GM12878 (cell line): ENCODE measurements at regions not wholly inside any gene's neighbourhood (a gene's known extent, or its start where the extent isn't known, plus 50 kb on each side); places are given as distances from the start of the nearest gene placed in this dataset.

Experiments used
- ATAC-seq: fragments of 200-7000 bp; cut with Tn5 transposase; 3 replicates; pipeline ENCODE4 v1.9.1; 2020; ENCODE audit warnings: mild to moderate bottlenecking, moderate library complexity
- BruUV-seq: library from RNA; stranded (reverse); fragments of 400-500 nt; replicated peaks from 2 replicates; lab custom pipeline; 2021; lab: Mats Ljungman, UMichigan
- CTCF ChIA-PET: fragments of 300-600 bp; sonication (Branson Sonifier 250); formaldehyde crosslinking; extraction: SDS; loops from one replicate; lab custom pipeline; 2021; ENCODE audit warnings: inconsistent platforms; lab: Yijun Ruan, JAX
- POLR2A ChIA-PET: fragments of 350-600 bp; formaldehyde crosslinking; extraction: SDS; loops from one replicate; lab custom pipeline; 2021; ENCODE audit warnings: inconsistent platforms; lab: Charles Lee
- RAD21 ChIA-PET: fragments of 300-600 bp; sonication (Branson Sonifier 250); formaldehyde crosslinking; loops from one replicate; lab custom pipeline; 2023; ENCODE audit warnings: antibody characterized with exemption; ENCODE audit not compliant: unreplicated experiment; lab: Charles Lee
- SMC1A ChIA-PET: fragments of 300-600 bp; sonication (Branson Sonifier 250); formaldehyde crosslinking; loops from one replicate; lab custom pipeline; 2023; ENCODE audit not compliant: unreplicated experiment, uncharacterized antibody; lab: Charles Lee
- DNase-seq: peaks from one replicate; pipeline ENCODE4 v3.0.0-alpha.2; 2011; ENCODE audit warnings: low read depth, low spot score
- FAIRE-seq: peaks from 3 replicates; lab custom pipeline; 2011; peaks lifted over from hg19 to GRCh38; lab: Jason Lieb, UNC
- H2AFZ ChIP-seq: 2 replicates; pipeline ENCODE4 v1.6.0; 2011; ENCODE audit warnings: low read depth, low read length, control low read depth; ENCODE audit not compliant: control insufficient read depth
- H3K27ac ChIP-seq: 2 replicates; pipeline ENCODE4 v1.5.1; 2011; ENCODE audit warnings: control low read depth; ENCODE audit not compliant: control insufficient read depth, insufficient read depth
- H3K27me3 ChIP-seq, 2 experiments: replicated peaks in 1 of 2; 2 replicates each; pipeline versions ENCODE4 v1.6.0 to v1.6.1; 2011; ENCODE audit warnings: low read length in 1 of 2; ENCODE audit not compliant: control insufficient read depth in 2 of 2, insufficient read depth in 2 of 2
- H3K36me3 ChIP-seq, 2 experiments: 2 replicates each; pipeline ENCODE4 v1.5.1; 2011; ENCODE audit warnings: low read length in 1 of 2; ENCODE audit not compliant: control insufficient read depth in 2 of 2, insufficient read depth in 2 of 2
- H3K4me1 ChIP-seq: 2 replicates; pipeline ENCODE4 v1.6.1; 2011; ENCODE audit warnings: mild to moderate bottlenecking, low read length, moderate library complexity, mixed read lengths; ENCODE audit not compliant: control insufficient read depth, insufficient read depth
- H3K4me2 ChIP-seq: 2 replicates; pipeline ENCODE4 v1.6.0; 2011; ENCODE audit warnings: control low read depth; ENCODE audit not compliant: control insufficient read depth, insufficient read depth
- H3K4me3 ChIP-seq: fragments of 200-600 bp; sonication (generic); 2 replicates; pipeline ENCODE4 v1.5.1; 2016
- H3K79me2 ChIP-seq: 2 replicates; pipeline ENCODE4 v1.6.0; 2011; ENCODE audit warnings: low read length; ENCODE audit not compliant: control insufficient read depth, insufficient read depth
- H3K9ac ChIP-seq: 2 replicates; pipeline ENCODE4 v1.8.0; 2011; ENCODE audit warnings: low read length, control low read depth, mixed read lengths; ENCODE audit not compliant: control insufficient read depth, insufficient read depth
- H3K9me3 ChIP-seq: replicated peaks from 3 replicates; pipeline ENCODE4 v1.5.1; 2011; ENCODE audit warnings: mild to moderate bottlenecking, low read length; ENCODE audit not compliant: control insufficient read depth, insufficient read depth
- H4K20me1 ChIP-seq: 2 replicates; pipeline ENCODE4 v1.6.0; 2011; ENCODE audit not compliant: control insufficient read depth, insufficient read depth
- CREM ChIP-seq: IDR thresholded peaks from 2 replicates; pipeline ENCODE4 v1.6.1; 2014; ENCODE audit warnings: antibody characterized with exemption, low read depth
- FOXK2 ChIP-seq: fragments of 450-650 bp; IDR thresholded peaks from 2 replicates; pipeline ENCODE4 v1.6.1; 2017; ENCODE audit warnings: mild to moderate bottlenecking, moderate library complexity
- GABPA ChIP-seq: IDR thresholded peaks from 2 replicates; pipeline ENCODE4 v1.6.1; 2014; ENCODE audit warnings: antibody characterized with exemption, low read depth, mild to moderate bottlenecking, inconsistent platforms
- MXI1 ChIP-seq: fragments of 150-350 bp; IDR thresholded peaks from 2 replicates; pipeline ENCODE4 v1.6.1; 2011; ENCODE audit warnings: low read depth, mild to moderate bottlenecking, inconsistent platforms, low read length, improper control_type of control experiment
- NFIC ChIP-seq: IDR thresholded peaks from 2 replicates; pipeline ENCODE4 v1.6.1; 2012; ENCODE audit warnings: low read depth, mild to moderate bottlenecking, inconsistent platforms, low read length, moderate library complexity
- NFXL1 ChIP-seq: fragments of 450-650 bp; IDR thresholded peaks from 2 replicates; pipeline ENCODE4 v1.6.1; 2017; ENCODE audit warnings: antibody characterized with exemption, mild to moderate bottlenecking, borderline replicate concordance
- NR2F1 ChIP-seq: fragments of 450-650 bp; conservative IDR thresholded peaks from 2 replicates; pipeline ENCODE4 v1.6.1; 2017; ENCODE audit warnings: mild to moderate bottlenecking
- PAX5 ChIP-seq: IDR thresholded peaks from 2 replicates; pipeline ENCODE4 v1.6.1; 2011; ENCODE audit warnings: low read depth, low read length, borderline replicate concordance
- RB1 ChIP-seq: fragments of 450-650 bp; formaldehyde crosslinking; IDR thresholded peaks from 2 replicates; pipeline ENCODE4 v1.6.1; 2017; ENCODE audit warnings: mild to moderate bottlenecking, borderline replicate concordance
- SIX5 ChIP-seq: IDR thresholded peaks from 2 replicates; pipeline ENCODE4 v1.6.1; 2011; ENCODE audit warnings: mild to moderate bottlenecking, low read depth, low read length, moderate library complexity; ENCODE audit not compliant: severe bottlenecking
- YY1 ChIP-seq: IDR thresholded peaks from 2 replicates; pipeline ENCODE4 v1.6.1; 2011; ENCODE audit warnings: low read depth, mild to moderate bottlenecking, low read length
- ZNF207 ChIP-seq: fragments of 450-650 bp; IDR thresholded peaks from 2 replicates; pipeline ENCODE4 v1.6.1; 2014; ENCODE audit warnings: antibody characterized with exemption, mild to moderate bottlenecking, borderline replicate concordance
- ZNF217 ChIP-seq: fragments of 450-650 bp; IDR thresholded peaks from 2 replicates; pipeline ENCODE4 v1.6.1; 2017; ENCODE audit warnings: antibody characterized with exemption, mild to moderate bottlenecking
- ZSCAN29 ChIP-seq: fragments of 450-650 bp; IDR thresholded peaks from 2 replicates; pipeline ENCODE4 v1.6.1; 2017; ENCODE audit warnings: mild to moderate bottlenecking, moderate library complexity
- WGBS: methylation state at CpG from one replicate; pipeline ENCODE4 v1.1.6; 2016; ENCODE audit warnings: low lambda C conversion rate; ENCODE audit not compliant: insufficient replicate concordance, insufficient coverage; ENCODE audit errors: missing lambda C conversion rate; 5-methylcytosine and 5-hydroxymethylcytosine counted together
- in situ Hi-C: fragments of 300-500 bp; cut with MboI; formaldehyde crosslinking; loops from 9 replicates; pipeline ENCODE4 v1.14.3; 2018; ENCODE audit warnings: mixed read lengths
- intact Hi-C: fragments of 100-400 bp; cut with micrococcal nuclease; formaldehyde crosslinking; loops from one replicate; pipeline ENCODE4 v1.14.2; 2022; ENCODE audit not compliant: unreplicated experiment
- TF ChIP-seq, protein P1 (sequence below): fragments of 450-650 bp; formaldehyde crosslinking; IDR thresholded peaks from 2 replicates; pipeline ENCODE4 v1.5.0; 2022; ENCODE audit warnings: mild to moderate bottlenecking, missing genetic modification characterization
- TF ChIP-seq, protein P2 (sequence below): IDR thresholded peaks from 2 replicates; pipeline ENCODE4 v1.6.1; 2012; ENCODE audit warnings: low read length, inconsistent platforms
- TF ChIP-seq, protein P3 (sequence below): IDR thresholded peaks from 2 replicates; pipeline ENCODE4 v1.6.1; 2011; ENCODE audit warnings: low read depth, low read length, improper control_type of control experiment, borderline replicate concordance

DNA sequence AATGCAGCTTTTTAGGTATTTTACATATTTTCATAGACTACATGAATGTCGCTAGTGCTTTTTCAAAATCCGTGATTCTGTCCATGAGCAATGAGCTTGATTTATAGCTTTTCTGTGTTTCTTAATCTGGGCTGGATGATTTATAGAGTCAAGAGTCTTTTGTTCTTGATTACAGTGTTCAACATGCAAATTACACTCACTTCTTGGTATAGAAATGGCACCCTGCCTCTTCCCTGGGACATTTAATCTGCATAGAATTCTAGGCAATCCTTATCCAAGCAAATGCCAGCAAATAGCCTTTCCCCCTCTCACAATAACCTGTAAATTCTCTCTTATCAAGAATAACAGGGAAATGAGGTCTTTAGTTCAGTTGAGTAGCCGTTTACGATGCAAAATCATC, 246.2 kb upstream of the SEMA3C start:
- H3K27ac ChIP-seq, result no peak overlapping the region
- H2AFZ ChIP-seq, result no peak overlapping the region
- H4K20me1 ChIP-seq, result no peaks in the 10 kb centered on the region
- no TSS peak for BruUV-seq
- no peaks in the 10 kb centered on the region for H3K27me3 ChIP-seq
- no peak overlapping the region for H3K9ac ChIP-seq
- H3K4me3 ChIP-seq, result no peak overlapping the region
- CTCF ChIA-PET, result interaction anchor here (1.2 kb wide), 1 partner anchor 17 kb away, joined by 3 read pairs; no protein-coding TSS in a partner anchor
- no peak for FAIRE-seq
- no peaks in the 10 kb centered on the region for H3K4me1 ChIP-seq
- RAD21 ChIA-PET, result no interaction called here
- H3K4me2 ChIP-seq, result no peak overlapping the region
- in situ Hi-C loops (no loop called here), intact Hi-C loops (no loop called here)
- TF ChIP-seq, protein P1, sequence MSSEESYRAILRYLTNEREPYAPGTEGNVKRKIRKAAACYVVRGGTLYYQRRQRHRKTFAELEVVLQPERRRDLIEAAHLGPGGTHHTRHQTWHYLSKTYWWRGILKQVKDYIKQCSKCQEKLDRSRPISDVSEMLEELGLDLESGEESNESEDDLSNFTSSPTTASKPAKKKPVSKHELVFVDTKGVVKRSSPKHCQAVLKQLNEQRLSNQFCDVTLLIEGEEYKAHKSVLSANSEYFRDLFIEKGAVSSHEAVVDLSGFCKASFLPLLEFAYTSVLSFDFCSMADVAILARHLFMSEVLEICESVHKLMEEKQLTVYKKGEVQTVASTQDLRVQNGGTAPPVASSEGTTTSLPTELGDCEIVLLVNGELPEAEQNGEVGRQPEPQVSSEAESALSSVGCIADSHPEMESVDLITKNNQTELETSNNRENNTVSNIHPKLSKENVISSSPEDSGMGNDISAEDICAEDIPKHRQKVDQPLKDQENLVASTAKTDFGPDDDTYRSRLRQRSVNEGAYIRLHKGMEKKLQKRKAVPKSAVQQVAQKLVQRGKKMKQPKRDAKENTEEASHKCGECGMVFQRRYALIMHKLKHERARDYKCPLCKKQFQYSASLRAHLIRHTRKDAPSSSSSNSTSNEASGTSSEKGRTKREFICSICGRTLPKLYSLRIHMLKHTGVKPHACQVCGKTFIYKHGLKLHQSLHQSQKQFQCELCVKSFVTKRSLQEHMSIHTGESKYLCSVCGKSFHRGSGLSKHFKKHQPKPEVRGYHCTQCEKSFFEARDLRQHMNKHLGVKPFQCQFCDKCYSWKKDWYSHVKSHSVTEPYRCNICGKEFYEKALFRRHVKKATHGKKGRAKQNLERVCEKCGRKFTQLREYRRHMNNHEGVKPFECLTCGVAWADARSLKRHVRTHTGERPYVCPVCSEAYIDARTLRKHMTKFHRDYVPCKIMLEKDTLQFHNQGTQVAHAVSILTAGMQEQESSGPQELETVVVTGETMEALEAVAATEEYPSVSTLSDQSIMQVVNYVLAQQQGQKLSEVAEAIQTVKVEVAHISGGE, result no peak
- TF ChIP-seq GABPA (no peak), ZSCAN29 (no peak), ZNF207 (no peak), NFIC (no peak), ZNF217 (no peak), NFXL1 (no peak), SIX5 (no peak), MXI1 (no peak), YY1 (no peak), RB1 (no peak), NR2F1 (no peak), PAX5 (no peak), CREM (no peak), FOXK2 (no peak)
- TF ChIP-seq, protein P2, sequence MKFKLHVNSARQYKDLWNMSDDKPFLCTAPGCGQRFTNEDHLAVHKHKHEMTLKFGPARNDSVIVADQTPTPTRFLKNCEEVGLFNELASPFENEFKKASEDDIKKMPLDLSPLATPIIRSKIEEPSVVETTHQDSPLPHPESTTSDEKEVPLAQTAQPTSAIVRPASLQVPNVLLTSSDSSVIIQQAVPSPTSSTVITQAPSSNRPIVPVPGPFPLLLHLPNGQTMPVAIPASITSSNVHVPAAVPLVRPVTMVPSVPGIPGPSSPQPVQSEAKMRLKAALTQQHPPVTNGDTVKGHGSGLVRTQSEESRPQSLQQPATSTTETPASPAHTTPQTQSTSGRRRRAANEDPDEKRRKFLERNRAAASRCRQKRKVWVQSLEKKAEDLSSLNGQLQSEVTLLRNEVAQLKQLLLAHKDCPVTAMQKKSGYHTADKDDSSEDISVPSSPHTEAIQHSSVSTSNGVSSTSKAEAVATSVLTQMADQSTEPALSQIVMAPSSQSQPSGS, result no peak
- TF ChIP-seq, protein P3, sequence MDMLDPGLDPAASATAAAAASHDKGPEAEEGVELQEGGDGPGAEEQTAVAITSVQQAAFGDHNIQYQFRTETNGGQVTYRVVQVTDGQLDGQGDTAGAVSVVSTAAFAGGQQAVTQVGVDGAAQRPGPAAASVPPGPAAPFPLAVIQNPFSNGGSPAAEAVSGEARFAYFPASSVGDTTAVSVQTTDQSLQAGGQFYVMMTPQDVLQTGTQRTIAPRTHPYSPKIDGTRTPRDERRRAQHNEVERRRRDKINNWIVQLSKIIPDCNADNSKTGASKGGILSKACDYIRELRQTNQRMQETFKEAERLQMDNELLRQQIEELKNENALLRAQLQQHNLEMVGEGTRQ, result no peak
- TF ChIP-seq, all 136 proteins: peak for 0
- no peak for ATAC-seq
- POLR2A ChIA-PET, result no interaction called here
- no peak for DNase-seq
- Histone ChIP-seq H3K79me2 (no peaks in the 10 kb centered on the region), H3K9me3 (no peaks in the 10 kb centered on the region), H3K36me3 (no peaks in the 10 kb centered on the region)
- WGBS, result 22% methylated on average over 4 of the region's 4 CpGs
- SMC1A ChIA-PET, result interaction anchor here (0.8 kb wide), 1 partner anchor 19 kb away, joined by 4 read pairs; no protein-coding TSS in a partner anchor
